GM19193 (cell line): ENCODE measurements at regions not wholly inside any gene's neighbourhood (a gene's known extent, or its start where the extent isn't known, plus 50 kb on each side); places are given as distances from the start of the nearest gene placed in this dataset.

Experiments used
- POLR2A ChIP-seq: IDR thresholded peaks from 4 replicates; pipeline ENCODE4 v1.6.1; 2011; ENCODE audit not compliant: insufficient read depth, insufficient read length; ENCODE audit errors: extremely low read depth

- no peak for TF ChIP-seq POLR2A
Measured at GRCh38 chr13:24563087-24563486, 50.5 kb upstream of the PARP4 start.

DNA sequence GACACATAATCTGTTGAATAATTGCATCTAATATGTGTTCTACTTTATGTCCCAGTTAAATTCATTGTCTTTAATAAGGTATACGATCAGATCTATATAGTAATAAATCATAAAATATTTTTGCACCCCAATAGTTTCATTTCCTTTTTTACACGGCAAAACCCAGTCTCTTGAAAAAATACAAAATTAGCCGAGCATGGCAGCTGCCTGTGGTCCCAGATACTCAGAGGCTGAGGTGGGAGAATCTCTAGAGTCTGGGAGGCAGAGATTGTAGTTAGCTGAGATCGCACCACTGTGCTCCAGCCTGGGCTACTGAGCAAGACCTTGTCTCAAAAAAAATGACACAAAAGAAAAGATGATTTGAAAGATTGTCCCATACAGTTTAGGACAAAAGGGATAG is 52.3 kb upstream of the PARP4 start:
- no peak for TF ChIP-seq POLR2A

- no peak for TF ChIP-seq POLR2A
Measured at GRCh38 chr13:24574847-24575246, 62.3 kb upstream of the PARP4 start.

- no peak for TF ChIP-seq POLR2A
Measured at GRCh38 chr13:24605923-24606372, 74.3 kb upstream of the ATP12A start.

GRCh38 chr13:24606486-24607170 is 73.6 kb upstream of the ATP12A start:
- no peak for TF ChIP-seq POLR2A

- no peak for TF ChIP-seq POLR2A
Measured at GRCh38 chr13:24610956-24611355, 69.3 kb upstream of the ATP12A start.

DNA sequence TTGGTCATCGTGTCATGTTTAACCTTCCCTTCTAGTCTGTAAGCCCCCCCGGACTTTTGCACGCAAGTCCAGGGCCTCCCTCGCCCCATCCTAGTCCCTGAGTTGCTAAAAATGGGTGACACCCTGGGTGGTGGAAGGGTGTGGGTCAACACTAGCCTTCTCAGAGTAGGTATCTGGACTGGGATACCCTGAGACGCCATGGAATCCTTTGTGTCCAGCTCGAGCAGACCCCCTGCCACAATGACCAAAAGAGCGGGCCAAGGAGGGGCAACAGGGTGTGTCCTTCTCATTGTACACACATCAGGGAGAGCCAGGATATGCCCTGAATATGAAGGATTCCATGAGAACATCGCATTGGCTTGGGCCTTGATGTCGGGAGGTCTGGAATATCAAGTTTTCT is 67.5 kb upstream of the ATP12A start:
- no peak for TF ChIP-seq POLR2A

DNA sequence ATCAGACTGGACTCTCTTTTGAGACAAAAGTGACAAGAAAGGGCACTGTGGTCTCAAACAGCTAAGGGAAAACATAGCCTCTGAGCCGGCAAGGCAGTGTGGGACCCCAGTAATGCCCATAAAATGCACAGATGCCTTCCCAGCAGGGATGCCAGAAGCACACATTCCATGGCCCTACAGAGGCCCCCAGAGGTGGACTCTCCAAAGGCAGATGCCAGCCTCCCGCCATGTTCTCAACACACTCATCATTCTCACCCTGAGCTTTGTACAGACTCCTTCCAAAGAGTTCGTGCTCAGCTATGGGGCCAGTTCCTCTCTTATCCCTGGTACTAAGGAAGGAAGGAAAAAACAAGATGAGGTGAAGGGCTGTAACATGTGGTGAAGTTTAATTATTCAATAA is 67.1 kb upstream of the ATP12A start:
- no peak for TF ChIP-seq POLR2A

DNA sequence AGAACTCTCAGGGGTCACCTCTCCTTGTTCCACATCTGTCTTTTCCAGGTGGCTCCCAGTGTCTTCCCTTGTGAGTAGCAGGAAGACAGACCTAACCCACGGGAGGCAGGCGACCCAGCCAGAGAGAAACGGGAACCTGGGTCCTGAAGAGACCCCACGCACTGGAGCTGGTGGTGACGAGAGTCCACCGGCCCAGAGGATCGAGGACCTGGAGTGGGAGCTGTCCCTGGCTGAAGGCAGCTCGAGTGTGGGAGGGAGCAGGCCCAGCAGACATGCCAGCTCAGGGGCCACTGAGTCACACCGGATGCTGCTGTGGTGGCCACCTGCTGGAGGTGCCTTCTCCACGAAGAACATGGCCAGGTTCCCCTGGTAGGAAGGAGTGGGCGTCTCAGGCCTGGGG is 66.5 kb upstream of the ATP12A start:
- TF ChIP-seq POLR2A = no peak

GRCh38 chr13:24614306-24615080 is 65.7 kb upstream of the ATP12A start:
- no peak for TF ChIP-seq POLR2A

- no peak for TF ChIP-seq POLR2A
Measured at GRCh38 chr13:24615114-24615513, 65.1 kb upstream of the ATP12A start.

DNA sequence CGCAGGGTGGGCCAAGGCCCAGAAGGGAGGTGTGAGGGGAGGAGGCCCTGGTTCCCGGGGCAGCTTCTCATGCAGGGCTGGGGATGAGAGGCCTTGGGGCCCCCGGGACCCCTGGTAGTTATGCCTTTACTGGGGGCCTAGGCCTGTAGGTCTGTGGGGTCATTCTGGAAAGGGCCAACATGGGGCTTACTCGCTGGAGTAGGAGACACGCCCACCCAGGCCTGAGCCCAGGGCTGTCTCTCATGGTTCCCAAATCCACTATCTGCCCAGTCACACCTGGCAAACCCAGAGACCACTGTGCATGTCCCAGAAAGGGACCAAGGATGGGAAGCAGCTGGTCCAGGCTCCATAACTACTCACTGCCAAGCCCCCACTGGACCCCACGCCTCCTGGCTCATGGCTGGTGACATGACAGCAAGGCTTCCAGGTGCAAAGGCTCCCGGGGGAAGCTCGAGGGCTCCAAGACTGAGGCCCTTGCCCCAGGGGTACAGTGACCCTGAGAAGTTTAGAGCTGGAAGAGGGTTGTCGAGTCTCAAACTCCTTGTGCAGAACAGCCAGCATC is 64.2 kb upstream of the ATP12A start:
- no peak for TF ChIP-seq POLR2A

- no peak for TF ChIP-seq POLR2A
Measured at GRCh38 chr13:24616514-24616913, 63.7 kb upstream of the ATP12A start.

- TF ChIP-seq POLR2A = no peak
Measured at GRCh38 chr13:24617256-24618010, 62.8 kb upstream of the ATP12A start.
